GM19438 (cell line): ENCODE measurements at regions not wholly inside any gene's neighbourhood (a gene's known extent, or its start where the extent isn't known, plus 50 kb on each side); places are given as distances from the start of the nearest gene placed in this dataset.

Source experiments
- ATAC-seq: cut with Tn5 transposase; IDR thresholded peaks from one replicate; pipeline ENCODE4 v1.9.1; 2021; ENCODE audit warnings: low read depth; ENCODE audit not compliant: unreplicated experiment

DNA sequence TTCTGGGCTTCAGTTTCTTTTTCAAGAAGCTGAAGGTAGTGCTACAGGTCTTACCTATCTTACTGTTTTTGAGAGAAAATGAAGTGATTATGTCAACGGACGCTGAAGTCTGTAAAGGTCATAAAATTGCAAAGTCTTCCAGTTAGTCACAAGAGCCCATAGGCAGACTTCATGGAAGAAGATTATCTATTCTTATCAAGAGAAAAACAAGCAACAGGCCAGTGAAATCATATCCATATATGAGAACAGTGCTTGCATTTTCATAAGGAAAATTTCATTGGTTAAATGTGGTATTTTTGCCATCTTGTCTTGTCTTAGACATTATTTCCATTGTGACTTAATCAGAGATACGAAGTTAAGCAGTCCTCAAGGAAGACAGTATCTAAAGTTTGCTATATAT, 412.7 kb upstream of the SEL1L start:
- ATAC-seq: no peak

DNA sequence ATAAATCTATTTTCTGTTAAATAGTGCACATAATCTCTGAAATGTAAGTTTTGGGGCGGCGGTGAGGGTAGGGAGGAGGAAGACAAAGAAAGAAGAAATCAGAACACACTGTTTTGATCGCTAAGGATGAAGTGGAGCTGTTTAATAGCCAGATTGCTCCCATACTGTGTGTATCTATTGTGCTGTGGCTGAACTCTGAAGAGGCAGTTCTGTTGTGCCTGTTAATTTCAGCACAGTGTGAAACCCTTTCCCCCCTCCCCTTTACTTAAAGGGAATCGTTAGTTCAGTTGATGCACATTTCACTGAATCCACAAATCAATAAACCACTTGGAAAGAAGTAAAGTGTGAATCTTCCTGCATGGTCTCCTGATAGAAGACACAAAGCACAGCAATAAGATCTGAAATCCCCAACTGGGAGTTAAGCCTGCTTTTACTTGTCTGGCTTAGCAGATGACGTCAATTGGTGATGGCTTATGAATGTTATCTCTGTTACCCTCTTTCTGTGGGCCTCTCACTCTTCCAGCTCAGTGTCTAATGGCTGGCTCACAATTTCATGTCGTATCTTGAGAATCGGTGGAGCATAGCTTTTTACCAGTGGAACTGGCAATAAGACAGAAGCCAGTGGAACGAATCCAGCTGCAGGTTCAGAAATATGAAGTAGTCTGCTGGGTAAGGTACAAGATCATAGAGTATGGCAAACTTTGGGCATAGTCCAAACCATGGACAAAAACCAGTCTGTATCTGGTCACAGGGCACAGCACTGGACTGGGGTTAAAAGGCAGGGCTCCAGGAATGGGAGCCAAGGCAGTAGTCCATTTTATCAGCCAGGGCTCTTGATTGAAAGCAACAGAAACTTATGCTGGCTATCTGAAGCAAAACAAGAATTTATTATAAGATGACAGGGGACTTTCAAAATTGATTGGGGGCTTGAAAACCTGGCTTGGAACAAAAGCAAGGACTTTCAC, 413.5 kb upstream of the SEL1L start:
- ATAC-seq: no peak

DNA sequence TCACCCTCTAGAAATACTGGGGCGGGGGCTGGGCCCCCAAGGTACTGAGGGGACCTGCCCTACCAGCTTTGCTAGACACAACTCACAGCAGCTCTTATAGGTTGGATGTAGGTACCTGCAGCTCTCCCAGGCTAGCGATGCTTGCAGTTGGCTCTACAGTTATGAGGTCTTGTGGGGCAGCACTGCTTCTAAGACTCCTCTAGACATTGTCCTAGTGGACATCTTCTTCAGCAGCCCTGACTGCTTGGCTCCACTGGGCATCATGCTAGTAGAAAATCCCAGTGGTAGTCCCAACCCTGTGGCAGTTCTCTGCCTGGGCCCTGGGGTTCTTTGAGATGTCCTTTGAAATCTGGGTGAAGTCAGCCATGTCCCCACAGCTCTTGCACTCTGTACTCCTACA, 419.3 kb upstream of the SEL1L start:
- ATAC-seq: no peak

DNA sequence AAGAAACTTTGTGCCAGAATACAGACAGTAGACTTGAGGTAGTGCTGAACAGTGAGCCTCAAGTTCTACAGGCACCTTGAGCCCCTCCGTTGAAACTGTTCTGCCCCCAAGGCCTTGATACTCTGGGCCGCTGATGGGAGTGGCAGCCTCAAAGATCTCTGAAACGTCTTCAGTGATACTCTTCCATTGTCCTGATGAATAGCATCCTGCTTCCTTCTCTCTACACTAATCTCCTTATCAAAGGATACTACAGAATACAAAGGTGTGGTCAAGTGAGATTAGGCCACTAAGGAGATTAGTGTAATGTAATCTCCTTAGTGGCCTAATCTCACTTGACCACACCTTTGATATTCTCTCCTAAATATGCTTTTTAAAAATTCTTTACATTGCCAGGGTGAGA, 419.8 kb upstream of the SEL1L start:
- ATAC-seq: no peak

DNA sequence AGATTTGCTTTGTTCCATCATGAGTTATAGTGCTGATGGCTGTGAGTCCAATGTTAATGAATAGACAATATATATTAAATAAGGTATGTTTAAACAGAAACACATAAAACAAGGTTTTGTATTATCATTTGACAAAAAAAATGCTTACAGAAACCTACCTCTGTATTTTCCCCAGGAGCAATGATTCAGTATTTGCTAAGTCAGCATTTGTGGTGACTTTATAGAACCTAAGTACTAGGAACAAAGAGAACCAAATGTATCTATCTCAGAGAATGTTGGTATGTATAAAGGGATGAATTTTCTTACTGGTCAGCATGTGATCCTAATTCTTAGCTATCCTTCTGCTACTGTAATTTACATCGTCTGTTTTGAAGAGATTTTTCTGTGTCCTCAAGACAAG, 421.5 kb upstream of the SEL1L start:
- ATAC-seq: no peak

DNA sequence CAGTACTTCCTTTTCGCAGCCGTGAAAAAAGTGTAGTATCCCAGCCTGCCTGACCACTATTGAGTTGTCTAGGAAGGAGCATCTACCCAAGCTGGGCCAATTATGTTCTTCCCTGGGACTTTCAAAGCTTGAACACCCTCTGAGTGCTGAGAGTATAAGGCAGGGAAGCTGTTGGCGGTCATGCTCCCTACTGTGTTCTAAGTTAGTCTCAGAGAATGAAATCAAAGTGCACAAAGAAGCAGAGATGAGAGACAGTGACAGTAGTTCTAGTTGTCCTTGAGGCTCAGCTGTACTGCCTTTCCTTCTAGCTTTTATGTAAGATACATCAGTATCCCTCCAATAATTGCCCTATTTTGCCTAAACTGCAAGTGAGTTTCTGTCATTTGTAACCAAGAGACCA, 427.1 kb upstream of the SEL1L start:
- ATAC-seq: no peak

DNA sequence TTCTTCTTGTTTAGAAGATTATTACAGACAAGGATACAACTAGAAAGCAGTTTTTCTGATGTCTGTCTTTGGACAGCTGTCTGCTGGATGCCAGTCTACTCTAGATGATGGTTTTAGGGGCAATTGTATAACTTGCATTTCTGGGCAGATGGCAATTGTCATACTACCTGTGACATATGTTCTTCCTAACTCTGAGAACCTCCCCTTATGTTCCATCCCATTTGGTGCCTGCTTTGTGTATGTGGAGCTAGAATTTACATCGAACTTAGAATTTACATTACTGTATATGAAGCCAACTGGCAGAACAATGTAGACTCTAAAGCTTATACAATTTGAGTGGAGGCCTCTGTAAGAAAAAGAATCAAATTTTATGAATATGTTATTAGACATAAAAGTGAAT, 430.2 kb upstream of the SEL1L start:
- ATAC-seq: no peak

DNA sequence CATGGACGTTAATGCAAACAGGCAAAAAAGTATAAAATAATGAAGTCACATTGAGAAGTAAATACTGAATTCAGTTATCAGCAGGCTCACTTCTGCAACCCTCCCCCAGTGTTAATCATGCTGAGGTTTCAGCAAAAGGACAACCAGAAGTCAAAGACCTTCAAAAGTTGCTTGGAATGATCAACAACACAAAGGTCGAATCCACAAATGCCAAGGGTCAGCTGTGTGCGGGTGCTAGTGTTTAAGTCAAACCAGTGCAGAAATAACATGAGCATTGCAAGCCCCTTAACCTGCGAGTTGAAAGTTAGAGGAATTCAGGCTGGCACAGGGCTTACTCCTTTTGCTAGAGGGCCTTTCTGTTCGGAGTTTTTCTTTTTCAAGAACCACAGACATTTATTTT, 436.7 kb upstream of the SEL1L start:
- ATAC-seq: no peak

DNA sequence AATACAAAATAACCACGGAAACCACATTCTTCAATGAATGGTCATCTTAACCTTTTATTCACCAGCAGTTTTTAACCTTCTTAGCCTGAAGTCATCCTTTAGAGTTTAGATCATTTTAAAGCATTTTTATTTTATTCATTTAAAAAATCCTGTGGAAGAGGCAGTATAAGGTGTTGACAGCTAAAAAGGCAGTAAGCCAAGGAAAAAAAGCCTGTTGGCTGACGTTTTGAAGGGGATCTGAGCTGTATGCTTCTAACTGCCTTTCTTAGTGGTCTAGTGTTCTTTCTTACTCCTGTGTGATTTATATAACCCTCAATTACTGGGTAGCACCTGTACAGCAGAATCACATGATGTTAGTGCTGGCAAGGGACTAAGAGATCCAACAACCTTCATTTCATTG, 438.3 kb upstream of the SEL1L start:
- ATAC-seq: no peak

DNA sequence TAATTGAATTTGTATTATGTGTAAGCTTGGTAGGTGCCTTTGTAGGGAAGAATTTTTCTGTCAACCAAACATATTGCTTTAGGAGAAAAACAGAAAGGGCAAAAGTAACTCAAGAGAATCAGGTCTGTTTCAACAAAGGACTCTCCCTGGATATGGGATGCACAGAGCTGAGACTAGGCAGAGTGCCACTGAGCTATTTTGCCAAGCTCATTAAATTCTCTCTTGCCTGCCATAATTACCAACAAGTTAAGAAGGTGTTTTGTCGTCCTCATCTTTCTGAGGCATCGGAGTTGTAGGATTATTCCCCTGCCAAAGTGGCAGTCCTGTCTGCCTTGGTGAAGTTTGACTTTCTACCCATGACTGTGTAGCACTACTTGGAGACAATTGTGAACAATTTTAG, 438.9 kb upstream of the SEL1L start:
- no peak for ATAC-seq

DNA sequence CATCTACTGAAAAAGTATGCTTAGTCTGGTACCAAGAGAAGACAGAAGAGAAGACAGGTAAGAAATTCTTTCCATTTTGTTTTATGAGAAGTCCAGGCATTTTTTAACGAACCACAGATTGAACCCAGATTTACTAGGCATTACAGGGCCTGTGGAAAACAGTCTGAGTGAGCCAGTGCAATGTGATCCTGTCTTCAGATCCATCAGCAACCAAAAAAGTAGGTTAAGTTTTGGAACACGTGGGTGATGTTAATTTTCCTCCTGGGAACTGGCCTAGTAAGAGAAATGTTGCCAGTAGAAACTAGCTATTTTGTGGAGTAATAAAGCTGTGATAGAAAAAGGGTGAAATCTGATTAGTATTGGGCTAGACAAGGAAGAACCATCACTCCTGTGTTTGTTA, 440.9 kb upstream of the SEL1L start:
- ATAC-seq: no peak

DNA sequence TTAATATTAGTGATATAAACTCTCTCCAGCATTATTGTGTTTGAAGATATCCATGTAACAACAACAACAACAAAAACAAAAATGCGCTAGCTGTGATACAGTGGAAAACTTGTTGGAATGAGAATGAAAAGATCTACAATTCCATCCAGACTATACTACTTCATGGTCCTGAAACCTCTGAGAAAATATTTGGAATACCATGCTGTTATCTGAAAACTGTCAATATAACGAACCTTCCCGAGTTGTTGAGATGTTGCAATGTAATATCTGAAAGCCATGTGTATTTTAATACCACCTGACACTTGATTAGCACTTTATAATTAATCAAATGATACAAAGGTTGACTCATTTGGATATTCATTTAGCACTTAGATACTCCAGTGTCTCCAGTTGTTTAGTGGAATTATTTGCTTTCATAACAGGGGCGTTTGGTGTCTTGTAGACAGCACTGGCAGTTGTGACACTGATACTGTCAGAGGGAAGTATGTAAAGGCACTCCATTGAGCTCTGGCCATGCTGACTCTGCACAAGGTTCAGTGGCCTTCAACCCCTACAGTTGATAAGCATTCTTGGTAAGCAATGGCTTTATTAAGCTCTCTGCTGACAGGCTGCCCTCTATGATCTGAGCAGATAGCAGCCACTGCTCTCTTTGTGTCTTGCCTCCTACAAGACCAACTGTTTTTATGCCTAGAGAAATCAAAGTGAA, 447.1 kb upstream of the SEL1L start:
- ATAC-seq: no peak

DNA sequence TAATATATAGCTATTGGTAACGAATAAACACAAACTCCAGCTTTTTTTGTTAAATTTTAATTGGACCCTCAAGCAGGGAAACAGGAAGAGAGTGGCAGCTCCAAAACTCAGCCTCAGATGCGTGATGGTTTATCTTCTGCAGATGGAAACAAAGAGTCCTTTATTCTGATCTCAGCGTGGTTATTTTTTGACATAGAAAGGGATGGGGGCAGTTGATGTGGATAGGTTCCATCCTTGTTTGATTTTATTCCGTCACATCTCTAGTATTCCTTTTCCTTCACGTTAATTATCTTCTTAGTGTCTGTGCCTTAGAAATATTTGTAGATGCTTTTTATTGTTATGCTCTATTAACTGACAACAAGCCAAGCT, 447.6 kb upstream of the SEL1L start:
- ATAC-seq: no peak

DNA sequence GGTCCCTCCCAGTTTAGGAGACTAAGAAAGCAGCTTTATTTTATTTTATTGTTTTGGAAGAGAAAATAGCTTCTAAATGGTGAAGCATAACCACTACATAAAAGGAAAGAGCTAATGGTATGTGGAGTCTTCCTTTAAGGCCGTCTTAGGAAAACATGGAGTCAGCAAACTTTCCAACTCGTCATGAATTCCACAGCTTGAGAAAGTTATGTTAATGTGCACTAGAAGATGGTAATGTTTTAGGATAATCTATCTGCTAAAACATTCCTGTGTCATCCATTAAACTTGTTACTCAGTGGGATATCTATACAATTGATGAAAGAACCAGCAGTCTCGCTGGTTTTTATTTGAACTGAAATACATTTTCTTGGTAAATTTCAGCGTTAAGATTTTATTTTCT, 448.4 kb upstream of the SEL1L start:
- ATAC-seq: no peak

DNA sequence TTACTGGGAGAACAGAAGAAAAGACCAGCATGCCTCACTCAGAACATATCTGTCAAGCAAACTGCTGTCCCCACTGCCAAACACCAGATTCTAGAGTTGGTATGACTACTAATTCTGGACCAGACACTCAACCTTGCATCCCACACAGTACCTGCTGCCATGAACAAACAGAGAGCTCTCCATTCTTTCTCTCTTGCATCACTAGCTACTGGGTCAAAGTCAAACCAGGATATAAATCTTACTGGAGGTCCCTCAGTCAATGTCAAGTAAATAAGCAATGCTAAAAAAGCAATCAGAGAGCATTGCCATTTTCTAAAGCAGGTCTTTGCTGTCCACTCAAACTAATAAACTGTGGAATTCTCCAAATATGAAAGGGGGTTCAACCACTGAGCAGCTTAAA, 452.4 kb upstream of the SEL1L start:
- no peak for ATAC-seq

DNA sequence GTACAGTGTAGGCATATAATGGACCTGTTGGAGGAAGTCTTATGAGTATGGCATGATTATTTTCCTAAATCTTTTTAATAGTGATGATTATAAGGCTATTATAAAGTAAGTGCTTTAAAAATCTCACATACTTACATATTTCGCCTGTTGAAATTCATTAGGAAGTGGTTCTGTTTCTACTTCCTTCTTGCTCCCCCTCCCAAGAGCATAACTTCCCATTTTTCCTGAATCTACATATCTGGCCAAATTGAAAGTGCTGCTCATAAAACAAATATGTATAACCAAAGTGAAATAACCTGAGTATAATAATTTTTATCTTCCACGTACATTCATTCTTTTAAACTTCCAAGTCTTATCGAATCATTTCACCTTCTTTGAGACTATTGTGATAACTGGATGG, 455.6 kb upstream of the SEL1L start:
- no peak for ATAC-seq

DNA sequence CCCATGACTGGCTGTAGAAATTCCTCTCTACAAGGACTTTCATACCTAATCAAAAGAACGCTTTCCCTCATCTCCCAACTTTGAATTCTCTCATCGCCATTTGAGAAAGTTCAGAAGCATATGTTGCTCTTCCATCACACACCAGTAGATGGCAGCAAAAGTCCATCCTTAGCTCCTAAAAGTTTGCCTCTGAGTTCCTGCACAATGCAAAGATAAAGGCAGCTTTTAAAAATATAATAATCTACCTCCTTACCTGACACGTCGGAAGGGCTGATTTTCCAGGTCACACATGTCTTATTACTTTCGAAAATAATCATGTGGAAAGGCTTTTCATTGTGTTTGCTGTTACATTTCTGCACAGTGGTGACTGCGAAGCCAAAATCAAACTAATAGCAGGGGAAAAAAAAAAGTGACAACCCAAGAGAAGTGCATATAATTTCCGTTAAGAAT, 456.7 kb upstream of the SEL1L start:
- ATAC-seq: no peak

DNA sequence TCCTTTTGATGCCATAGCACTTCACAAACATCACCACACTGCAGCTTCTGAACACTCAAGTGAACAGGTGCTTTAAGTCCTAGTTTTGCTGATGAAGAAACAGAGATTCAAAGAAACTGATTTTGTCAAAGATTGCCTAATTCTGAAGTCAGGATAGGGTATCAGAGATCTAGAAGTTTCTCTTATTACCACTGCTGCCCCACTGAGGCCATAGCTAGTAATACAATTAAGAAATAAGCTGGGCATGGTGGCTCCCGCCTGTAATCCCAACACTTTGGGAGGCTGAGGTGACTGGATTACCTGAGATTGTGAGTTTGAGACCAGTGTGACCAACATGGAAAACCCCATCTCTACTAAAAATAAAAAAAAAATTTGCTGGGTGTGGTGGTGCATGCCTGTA, 458.3 kb upstream of the SEL1L start:
- no peak for ATAC-seq

DNA sequence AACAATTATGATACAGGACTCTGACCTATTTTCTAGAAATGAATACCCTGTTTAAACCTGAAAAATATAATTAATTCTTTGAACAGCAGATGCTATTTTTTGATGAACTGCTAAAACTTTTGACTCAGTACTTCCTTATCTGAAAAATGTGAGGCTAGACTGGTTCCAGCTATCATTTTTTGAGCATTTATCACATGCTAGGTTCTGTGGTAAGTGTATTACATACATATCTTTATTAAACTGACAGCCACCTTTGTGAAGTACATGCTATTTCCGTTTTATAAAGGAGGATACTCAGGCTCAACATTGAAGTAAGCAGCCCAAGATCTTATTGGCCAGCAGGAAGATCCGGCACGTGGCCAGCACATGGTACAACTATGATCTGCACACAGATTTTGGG, 459.8 kb upstream of the SEL1L start:
- ATAC-seq: no peak

DNA sequence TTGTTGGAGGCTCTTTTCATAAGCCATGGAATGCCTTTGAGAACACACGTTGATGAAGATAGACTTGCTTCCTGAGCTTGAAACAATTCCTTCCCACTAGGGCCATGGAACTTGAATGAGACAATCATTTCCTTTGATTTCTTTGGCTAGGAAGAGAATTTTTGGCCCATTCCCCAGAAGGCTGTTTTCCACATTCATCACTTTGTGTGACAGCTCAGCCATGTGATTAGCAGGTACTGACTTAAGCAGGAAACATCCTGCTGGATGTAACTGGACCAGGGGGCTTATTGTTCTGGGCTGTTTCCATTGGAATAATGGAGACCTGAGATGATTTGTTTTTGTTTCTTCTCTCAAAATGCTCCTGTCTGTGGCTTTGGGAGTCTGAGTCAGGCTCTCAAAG, 469.8 kb upstream of the SEL1L start:
- no peak for ATAC-seq

DNA sequence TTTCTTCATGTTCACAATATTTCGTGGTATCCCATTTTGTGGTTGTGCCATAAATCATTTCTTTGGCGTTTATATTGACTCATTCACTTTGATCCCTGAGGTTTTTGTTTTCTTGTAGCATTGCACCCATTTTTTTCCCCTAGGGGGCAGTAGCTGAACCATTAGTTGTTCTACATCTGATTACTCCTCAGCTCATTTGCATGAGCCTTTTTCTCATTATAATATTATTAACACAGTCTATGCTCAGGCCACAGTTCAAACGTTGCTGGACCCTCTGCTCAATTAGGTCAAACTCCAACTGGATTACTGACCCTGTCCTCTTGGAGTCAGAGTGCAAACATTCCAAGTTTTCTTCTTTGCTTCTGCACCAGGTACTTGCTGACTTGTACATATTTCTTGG, 475.4 kb upstream of the SEL1L start:
- ATAC-seq: no peak

DNA sequence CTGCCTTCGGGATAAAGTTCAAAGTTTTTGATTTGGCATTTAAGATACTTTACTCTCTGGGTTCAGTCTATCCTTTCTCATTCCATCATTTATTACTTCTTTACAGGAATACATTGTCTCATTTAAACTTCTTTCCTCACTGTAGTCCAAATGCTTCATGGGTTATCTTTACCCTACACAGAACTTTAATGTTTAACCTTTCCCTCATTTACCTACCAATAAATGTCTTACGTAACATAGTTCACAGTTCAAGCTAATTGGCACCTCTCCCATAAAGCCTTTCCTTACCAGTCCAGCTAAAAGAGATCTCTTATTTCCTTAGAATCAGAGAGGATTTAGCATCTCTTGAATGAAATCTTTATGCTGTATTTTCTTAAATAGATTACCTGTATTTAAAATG, 476.3 kb upstream of the SEL1L start:
- no peak for ATAC-seq
